ENCODE measurements at regions not wholly inside any gene's neighbourhood (a gene's known extent, or its start where the extent isn't known, plus 50 kb on each side); places are given as distances from the start of the nearest gene placed in this dataset.

GRCh38 chr3:18224426-18224825 lies 200.7 kb downstream of the SATB1 start:
- Histone ChIP-seq H3K27ac (ENCODE audit: low read depth) (no peak overlapping the region), H4K20me1 (replicated peaks; ENCODE audit: insufficient read depth) (no peaks in the 10 kb centered on the region), H3K36me3 (ENCODE audit: insufficient read depth) (no peaks in the 10 kb centered on the region), H2AFZ (no peak overlapping the region), H3K27me3 (ENCODE audit: insufficient read depth) (no peaks in the 10 kb centered on the region), H3K9me2 (ENCODE audit: insufficient read depth) (no peaks in the 10 kb centered on the region), H3K4me3 (no peak overlapping the region), H3K79me2 (replicated peaks; ENCODE audit: insufficient read depth) (no peaks in the 10 kb centered on the region), H3F3A (replicated peaks; ENCODE audit: low read depth) (no peaks in the 10 kb centered on the region), H3K4me1 (ENCODE audit: insufficient read depth) (peaks cover 11% of the 10 kb centered on the region; the same call in 1 of the 2 replicates), H3K4me2 (no peak overlapping the region)
- no peak overlapping the region for H3K27ac Mint-ChIP-seq
- DNase-seq (ENCODE audit: low spot score) (no peak), ATAC-seq (no peak)
- peaks cover 1% of the 10 kb centered on the region for H3K27me3 Mint-ChIP-seq (ENCODE audit: insufficient read depth, low read depth, poor library complexity)
- H3K36me3 Mint-ChIP-seq (ENCODE audit: low read depth): no peaks in the 10 kb centered on the region
- no peak overlapping the region for H3K4me3 Mint-ChIP-seq
- H3K4me1 Mint-ChIP-seq: peaks cover 14% of the 10 kb centered on the region; the same call in 2 of the 3 replicates
- TF ChIP-seq JUNB (IDR thresholded peaks at IDR 0.05; ENCODE audit: unreplicated experiment): no peak
- TF ChIP-seq CTCF (conservative IDR thresholded peaks at IDR 0.05; ENCODE audit: low read depth in 2 of 2): no peak
- TF ChIP-seq ZNF331 (CRISPR knock-in tag; IDR thresholded peaks at IDR 0.05; ENCODE audit: low read depth): no peak
- no peak for TF ChIP-seq NANOG (IDR thresholded peaks at IDR 0.05; ENCODE audit: borderline replicate concordance)
- no peaks in the 10 kb centered on the region for H3K9me3 Mint-ChIP-seq

DNA sequence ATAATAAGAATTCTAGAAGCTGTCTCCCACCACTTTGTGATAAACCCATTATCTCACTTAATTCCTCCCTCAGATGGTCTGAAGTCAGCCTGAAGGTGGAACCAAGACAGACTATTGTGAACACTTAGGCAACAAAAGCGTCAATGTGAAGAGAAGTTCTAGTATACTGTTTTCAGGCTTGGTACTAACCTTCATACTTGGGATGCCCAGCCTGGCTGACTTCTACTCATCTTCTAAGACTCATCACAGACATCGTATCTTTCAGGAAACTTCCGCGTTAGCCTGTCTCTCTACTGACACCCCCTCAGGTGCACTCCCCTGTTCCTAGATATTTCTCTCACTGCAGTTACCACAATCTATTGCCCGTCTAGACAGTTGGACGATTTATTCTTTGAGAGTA lies 201.2 kb downstream of the SATB1 start:
- Histone ChIP-seq H2AFZ (no peak overlapping the region), H3K4me1 (ENCODE audit: insufficient read depth) (peaks cover 11% of the 10 kb centered on the region; the same call in 1 of the 2 replicates), H3F3A (replicated peaks; ENCODE audit: low read depth) (no peaks in the 10 kb centered on the region), H3K27ac (ENCODE audit: low read depth) (no peak overlapping the region), H3K4me2 (no peak overlapping the region), H4K20me1 (replicated peaks; ENCODE audit: insufficient read depth) (no peaks in the 10 kb centered on the region), H3K4me3 (no peak overlapping the region), H3K79me2 (replicated peaks; ENCODE audit: insufficient read depth) (no peaks in the 10 kb centered on the region), H3K36me3 (ENCODE audit: insufficient read depth) (no peaks in the 10 kb centered on the region), H3K27me3 (ENCODE audit: insufficient read depth) (no peaks in the 10 kb centered on the region), H3K9me2 (ENCODE audit: insufficient read depth) (no peaks in the 10 kb centered on the region)
- TF ChIP-seq POLR2AphosphoS5 (IDR thresholded peaks at IDR 0.05; ENCODE audit: low read depth): no peak
- TF ChIP-seq ZNF114 (CRISPR knock-in tag; IDR thresholded peaks at IDR 0.05): no peak
- Mint-ChIP-seq H3K27ac (no peak overlapping the region), H3K4me1 (peaks cover 14% of the 10 kb centered on the region; the same call in 2 of the 3 replicates), H3K27me3 (ENCODE audit: insufficient read depth, low read depth, poor library complexity) (peaks cover 1% of the 10 kb centered on the region), H3K9me3 (no peaks in the 10 kb centered on the region), H3K4me3 (no peak overlapping the region), H3K36me3 (ENCODE audit: low read depth) (no peaks in the 10 kb centered on the region)
- DNase-seq (ENCODE audit: low spot score): no peak
- no peak for ATAC-seq

DNA sequence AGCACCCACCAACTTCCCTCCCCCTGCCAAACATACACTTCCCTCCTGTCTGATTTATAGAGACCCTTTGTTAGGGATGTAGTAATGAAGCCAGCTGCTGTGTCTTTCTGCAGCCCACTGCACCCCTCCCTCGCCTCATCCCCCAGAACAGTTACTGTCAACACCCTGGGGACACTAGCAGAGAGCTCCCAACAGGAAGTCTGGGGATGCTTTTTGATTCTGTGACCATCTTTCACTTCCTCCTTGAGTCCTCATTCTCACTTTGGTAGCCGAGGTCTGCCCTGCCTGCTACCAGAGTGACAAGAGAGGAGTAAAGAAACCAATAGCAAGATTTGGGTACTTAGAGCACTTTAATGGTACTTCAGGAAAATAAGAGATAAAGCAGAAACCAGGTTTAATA lies 201.6 kb downstream of the SATB1 start:
- Histone ChIP-seq H3F3A (replicated peaks; ENCODE audit: low read depth) (no peaks in the 10 kb centered on the region), H4K20me1 (replicated peaks; ENCODE audit: insufficient read depth) (no peaks in the 10 kb centered on the region), H3K9me2 (ENCODE audit: insufficient read depth) (no peaks in the 10 kb centered on the region), H2AFZ (no peak overlapping the region), H3K4me1 (ENCODE audit: insufficient read depth) (peaks cover 11% of the 10 kb centered on the region; the same call in 1 of the 2 replicates), H3K36me3 (ENCODE audit: insufficient read depth) (no peaks in the 10 kb centered on the region), H3K79me2 (replicated peaks; ENCODE audit: insufficient read depth) (no peaks in the 10 kb centered on the region), H3K4me3 (no peak overlapping the region), H3K27me3 (ENCODE audit: insufficient read depth) (no peaks in the 10 kb centered on the region), H3K27ac (ENCODE audit: low read depth) (no peak overlapping the region), H3K4me2 (no peak overlapping the region)
- Mint-ChIP-seq H3K4me1 (peaks cover 14% of the 10 kb centered on the region; the same call in 2 of the 3 replicates), H3K4me3 (no peak overlapping the region), H3K27ac (no peak overlapping the region), H3K9me3 (no peaks in the 10 kb centered on the region), H3K27me3 (ENCODE audit: insufficient read depth, low read depth, poor library complexity) (peaks cover 1% of the 10 kb centered on the region), H3K36me3 (ENCODE audit: low read depth) (no peaks in the 10 kb centered on the region)
- ATAC-seq (no peak), DNase-seq (ENCODE audit: low spot score) (no peak)
- TF ChIP-seq NANOG (IDR thresholded peaks at IDR 0.05; ENCODE audit: borderline replicate concordance): no peak
- no peak for TF ChIP-seq STAT1 (IDR thresholded peaks at IDR 0.05; ENCODE audit: unreplicated experiment)
- TF ChIP-seq, protein P1, sequence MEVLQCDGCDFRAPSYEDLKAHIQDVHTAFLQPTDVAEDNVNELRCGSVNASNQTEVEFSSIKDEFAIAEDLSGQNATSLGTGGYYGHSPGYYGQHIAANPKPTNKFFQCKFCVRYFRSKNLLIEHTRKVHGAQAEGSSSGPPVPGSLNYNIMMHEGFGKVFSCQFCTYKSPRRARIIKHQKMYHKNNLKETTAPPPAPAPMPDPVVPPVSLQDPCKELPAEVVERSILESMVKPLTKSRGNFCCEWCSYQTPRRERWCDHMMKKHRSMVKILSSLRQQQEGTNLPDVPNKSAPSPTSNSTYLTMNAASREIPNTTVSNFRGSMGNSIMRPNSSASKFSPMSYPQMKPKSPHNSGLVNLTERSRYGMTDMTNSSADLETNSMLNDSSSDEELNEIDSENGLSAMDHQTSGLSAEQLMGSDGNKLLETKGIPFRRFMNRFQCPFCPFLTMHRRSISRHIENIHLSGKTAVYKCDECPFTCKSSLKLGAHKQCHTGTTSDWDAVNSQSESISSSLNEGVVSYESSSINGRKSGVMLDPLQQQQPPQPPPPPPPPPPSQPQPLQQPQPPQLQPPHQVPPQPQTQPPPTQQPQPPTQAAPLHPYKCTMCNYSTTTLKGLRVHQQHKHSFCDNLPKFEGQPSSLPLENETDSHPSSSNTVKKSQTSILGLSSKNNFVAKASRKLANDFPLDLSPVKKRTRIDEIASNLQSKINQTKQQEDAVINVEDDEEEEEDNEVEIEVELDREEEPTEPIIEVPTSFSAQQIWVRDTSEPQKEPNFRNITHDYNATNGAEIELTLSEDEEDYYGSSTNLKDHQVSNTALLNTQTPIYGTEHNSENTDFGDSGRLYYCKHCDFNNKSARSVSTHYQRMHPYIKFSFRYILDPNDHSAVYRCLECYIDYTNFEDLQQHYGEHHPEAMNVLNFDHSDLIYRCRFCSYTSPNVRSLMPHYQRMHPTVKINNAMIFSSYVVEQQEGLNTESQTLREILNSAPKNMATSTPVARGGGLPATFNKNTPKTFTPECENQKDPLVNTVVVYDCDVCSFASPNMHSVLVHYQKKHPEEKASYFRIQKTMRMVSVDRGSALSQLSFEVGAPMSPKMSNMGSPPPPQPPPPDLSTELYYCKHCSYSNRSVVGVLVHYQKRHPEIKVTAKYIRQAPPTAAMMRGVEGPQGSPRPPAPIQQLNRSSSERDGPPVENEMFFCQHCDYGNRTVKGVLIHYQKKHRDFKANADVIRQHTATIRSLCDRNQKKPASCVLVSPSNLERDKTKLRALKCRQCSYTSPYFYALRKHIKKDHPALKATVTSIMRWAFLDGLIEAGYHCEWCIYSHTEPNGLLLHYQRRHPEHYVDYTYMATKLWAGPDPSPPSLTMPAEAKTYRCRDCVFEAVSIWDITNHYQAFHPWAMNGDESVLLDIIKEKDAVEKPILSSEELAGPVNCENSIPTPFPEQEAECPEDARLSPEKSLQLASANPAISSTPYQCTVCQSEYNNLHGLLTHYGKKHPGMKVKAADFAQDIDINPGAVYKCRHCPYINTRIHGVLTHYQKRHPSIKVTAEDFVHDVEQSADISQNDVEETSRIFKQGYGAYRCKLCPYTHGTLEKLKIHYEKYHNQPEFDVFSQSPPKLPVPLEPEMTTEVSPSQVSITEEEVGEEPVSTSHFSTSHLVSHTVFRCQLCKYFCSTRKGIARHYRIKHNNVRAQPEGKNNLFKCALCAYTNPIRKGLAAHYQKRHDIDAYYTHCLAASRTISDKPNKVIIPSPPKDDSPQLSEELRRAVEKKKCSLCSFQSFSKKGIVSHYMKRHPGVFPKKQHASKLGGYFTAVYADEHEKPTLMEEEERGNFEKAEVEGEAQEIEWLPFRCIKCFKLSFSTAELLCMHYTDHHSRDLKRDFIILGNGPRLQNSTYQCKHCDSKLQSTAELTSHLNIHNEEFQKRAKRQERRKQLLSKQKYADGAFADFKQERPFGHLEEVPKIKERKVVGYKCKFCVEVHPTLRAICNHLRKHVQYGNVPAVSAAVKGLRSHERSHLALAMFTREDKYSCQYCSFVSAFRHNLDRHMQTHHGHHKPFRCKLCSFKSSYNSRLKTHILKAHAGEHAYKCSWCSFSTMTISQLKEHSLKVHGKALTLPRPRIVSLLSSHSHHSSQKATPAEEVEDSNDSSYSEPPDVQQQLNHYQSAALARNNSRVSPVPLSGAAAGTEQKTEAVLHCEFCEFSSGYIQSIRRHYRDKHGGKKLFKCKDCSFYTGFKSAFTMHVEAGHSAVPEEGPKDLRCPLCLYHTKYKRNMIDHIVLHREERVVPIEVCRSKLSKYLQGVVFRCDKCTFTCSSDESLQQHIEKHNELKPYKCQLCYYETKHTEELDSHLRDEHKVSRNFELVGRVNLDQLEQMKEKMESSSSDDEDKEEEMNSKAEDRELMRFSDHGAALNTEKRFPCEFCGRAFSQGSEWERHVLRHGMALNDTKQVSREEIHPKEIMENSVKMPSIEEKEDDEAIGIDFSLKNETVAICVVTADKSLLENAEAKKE (CRISPR knock-in tag; IDR thresholded peaks at IDR 0.05): no peak
- no peak for TF ChIP-seq ZNF331 (CRISPR knock-in tag; IDR thresholded peaks at IDR 0.05; ENCODE audit: low read depth)
- TF ChIP-seq JUNB (IDR thresholded peaks at IDR 0.05; ENCODE audit: unreplicated experiment): no peak
